GM23338 (cell line): ENCODE measurements at regions not wholly inside any gene's neighbourhood (a gene's known extent, or its start where the extent isn't known, plus 50 kb on each side); places are given as distances from the start of the nearest gene placed in this dataset.

ENCODE experiments used
- ATAC-seq: fragments of 200-7000 bp; cut with Tn5 transposase; 3 replicates; pipeline ENCODE4 v1.9.1; 2020
- DNase-seq: peaks from one replicate; pipeline ENCODE4 v3.0.0-alpha.2; 2015; ENCODE audit warnings: low spot score
- H2AFZ ChIP-seq: fragments of 200-600 bp; sonication (generic); 2 replicates; pipeline ENCODE4 v1.8.0; 2016; ENCODE audit warnings: antibody characterized with exemption, mild to moderate bottlenecking, moderate library complexity
- H3F3A ChIP-seq: fragments of 200-600 bp; sonication (generic); replicated peaks from 2 replicates; pipeline ENCODE4 v1.8.0; 2017; ENCODE audit warnings: antibody characterized with exemption, mixed run types, low read depth
- H3K27ac ChIP-seq: fragments of 200-600 bp; sonication (generic); 2 replicates; pipeline ENCODE4 v1.6.1; 2016; ENCODE audit warnings: low read depth
- H3K27me3 ChIP-seq: fragments of 200-600 bp; sonication (generic); 2 replicates; pipeline ENCODE4 v1.8.0; 2016; ENCODE audit warnings: mild to moderate bottlenecking, mixed run types, moderate library complexity; ENCODE audit not compliant: insufficient read depth
- H3K36me3 ChIP-seq: fragments of 200-600 bp; sonication (generic); 2 replicates; pipeline ENCODE4 v1.8.0; 2016; ENCODE audit warnings: mild to moderate bottlenecking; ENCODE audit not compliant: insufficient read depth
- H3K4me1 ChIP-seq: fragments of 200-600 bp; sonication (generic); 2 replicates; pipeline ENCODE4 v1.8.0; 2016; ENCODE audit warnings: mild to moderate bottlenecking, moderate library complexity; ENCODE audit not compliant: insufficient read depth
- H3K4me2 ChIP-seq: fragments of 200-600 bp; sonication (generic); 2 replicates; pipeline ENCODE4 v1.7.1; 2017; ENCODE audit warnings: mixed run types
- H3K4me3 ChIP-seq: fragments of 200-600 bp; sonication (generic); 2 replicates; pipeline ENCODE4 v1.6.1; 2016; ENCODE audit warnings: mixed run types
- H3K79me2 ChIP-seq: fragments of 200-600 bp; sonication (generic); replicated peaks from 2 replicates; pipeline ENCODE4 v1.8.0; 2017; ENCODE audit warnings: mild to moderate bottlenecking; ENCODE audit not compliant: insufficient read depth
- H3K9me2 ChIP-seq: fragments of 200-600 bp; sonication (generic); 2 replicates; pipeline ENCODE4 v1.8.0; 2017; ENCODE audit not compliant: insufficient read depth
- H4K20me1 ChIP-seq: fragments of 200-600 bp; sonication (generic); replicated peaks from 2 replicates; pipeline ENCODE4 v1.8.0; 2017; ENCODE audit warnings: mild to moderate bottlenecking; ENCODE audit not compliant: insufficient read depth
- H3K27ac Mint-ChIP-seq: 2 replicates; pipeline ENCODE4 v1.8.0; 2020; ENCODE audit warnings: inconsistent platforms, mild to moderate bottlenecking, moderate library complexity, mixed read lengths
- H3K27me3 Mint-ChIP-seq: 3 replicates; pipeline ENCODE4 v1.8.0; 2022; ENCODE audit warnings: low read depth, mild to moderate bottlenecking, moderate library complexity, mixed read lengths, inconsistent platforms; ENCODE audit not compliant: insufficient read depth, poor library complexity
- H3K36me3 Mint-ChIP-seq: 3 replicates; pipeline ENCODE4 v1.8.0; 2021; ENCODE audit warnings: low read depth, mild to moderate bottlenecking, inconsistent platforms, moderate library complexity, mixed read lengths
- H3K4me1 Mint-ChIP-seq: 3 replicates; pipeline ENCODE4 v1.8.0; 2020; ENCODE audit warnings: mild to moderate bottlenecking, inconsistent platforms, mixed read lengths
- H3K4me3 Mint-ChIP-seq: 3 replicates; pipeline ENCODE4 v1.8.0; 2021; ENCODE audit warnings: moderate library complexity, mild to moderate bottlenecking, inconsistent platforms, mixed read lengths
- H3K9me3 Mint-ChIP-seq: 3 replicates; pipeline ENCODE4 v1.8.0; 2020; ENCODE audit warnings: moderate library complexity, mild to moderate bottlenecking, inconsistent platforms, mixed read lengths
- CREB1 ChIP-seq: fragments of 250-450 bp; sonication (Bioruptor Pico); IDR thresholded peaks from 2 replicates; pipeline ENCODE4 v1.5.0; 2020; ENCODE audit warnings: low read depth, mild to moderate bottlenecking, moderate library complexity
- JUNB ChIP-seq: IDR thresholded peaks from one replicate; pipeline ENCODE4 v1.6.1; 2016; ENCODE audit warnings: antibody characterized with exemption; ENCODE audit not compliant: unreplicated experiment
- NANOG ChIP-seq: IDR thresholded peaks from 2 replicates; pipeline ENCODE4 v1.6.1; 2016; ENCODE audit warnings: antibody characterized with exemption, borderline replicate concordance
- POLR2AphosphoS5 ChIP-seq: IDR thresholded peaks from 2 replicates; pipeline ENCODE4 v1.6.1; 2016; ENCODE audit warnings: antibody characterized with exemption, low read depth
- REST ChIP-seq: IDR thresholded peaks from one replicate; pipeline ENCODE4 v1.6.1; 2018; ENCODE audit warnings: antibody characterized with exemption; ENCODE audit not compliant: unreplicated experiment
- STAT1 ChIP-seq: IDR thresholded peaks from one replicate; pipeline ENCODE4 v1.6.1; 2016; ENCODE audit warnings: antibody characterized with exemption; ENCODE audit not compliant: unreplicated experiment
- ZNF114 ChIP-seq: fragments of 250-450 bp; sonication (Bioruptor Pico); IDR thresholded peaks from 2 replicates; pipeline ENCODE4 v1.5.0; 2020; ENCODE audit warnings: mild to moderate bottlenecking, moderate library complexity
- TF ChIP-seq, protein P1 (sequence below): IDR thresholded peaks from 2 replicates; pipeline ENCODE4 v1.6.1; 2016; ENCODE audit warnings: antibody characterized with exemption
- TF ChIP-seq, protein P2 (sequence below), 2 experiments: fragments of 200-600 bp in 1 of 2; sonication (generic) in 1 of 2; conservative IDR thresholded peaks; 2 replicates each; pipeline versions ENCODE4 v1.5.1 to v1.6.1; 2016 to 2017; ENCODE audit warnings: antibody characterized with exemption in 2 of 2, low read depth in 2 of 2, mild to moderate bottlenecking in 2 of 2, moderate library complexity in 1 of 2
- TF ChIP-seq, protein P3 (sequence below): fragments of 250-450 bp; sonication (Bioruptor Pico); IDR thresholded peaks from 2 replicates; pipeline ENCODE4 v1.5.0; 2020; ENCODE audit warnings: mild to moderate bottlenecking, moderate library complexity

- ATAC-seq (no peak), DNase-seq (no peak)
- Histone ChIP-seq H3K9me2 (peaks cover 19% of the 10 kb centered on the region; the same call in 1 of the 2 replicates), H3K4me1 (peaks cover 5% of the 10 kb centered on the region; the same call in 1 of the 2 replicates), H3F3A (no peaks in the 10 kb centered on the region), H3K36me3 (no peaks in the 10 kb centered on the region), H3K79me2 (no peaks in the 10 kb centered on the region), H3K27ac (no peak overlapping the region), H2AFZ (no peak overlapping the region), H3K27me3 (no peaks in the 10 kb centered on the region), H3K4me3 (no peak overlapping the region), H3K4me2 (no peak overlapping the region), H4K20me1 (no peaks in the 10 kb centered on the region)
- H3K27me3 Mint-ChIP-seq, result peaks cover 1% of the 10 kb centered on the region
- no peak overlapping the region for H3K4me3 Mint-ChIP-seq
- H3K9me3 Mint-ChIP-seq, result no peaks in the 10 kb centered on the region
- H3K27ac Mint-ChIP-seq, result no peak overlapping the region
- H3K4me1 Mint-ChIP-seq, result peaks cover 4% of the 10 kb centered on the region; the same call in 1 of the 3 replicates
- TF ChIP-seq ZNF114 (CRISPR knock-in tag), result no peak
- TF ChIP-seq, protein P1, sequence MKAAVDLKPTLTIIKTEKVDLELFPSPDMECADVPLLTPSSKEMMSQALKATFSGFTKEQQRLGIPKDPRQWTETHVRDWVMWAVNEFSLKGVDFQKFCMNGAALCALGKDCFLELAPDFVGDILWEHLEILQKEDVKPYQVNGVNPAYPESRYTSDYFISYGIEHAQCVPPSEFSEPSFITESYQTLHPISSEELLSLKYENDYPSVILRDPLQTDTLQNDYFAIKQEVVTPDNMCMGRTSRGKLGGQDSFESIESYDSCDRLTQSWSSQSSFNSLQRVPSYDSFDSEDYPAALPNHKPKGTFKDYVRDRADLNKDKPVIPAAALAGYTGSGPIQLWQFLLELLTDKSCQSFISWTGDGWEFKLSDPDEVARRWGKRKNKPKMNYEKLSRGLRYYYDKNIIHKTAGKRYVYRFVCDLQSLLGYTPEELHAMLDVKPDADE, result no peak
- TF ChIP-seq STAT1, result no peak
- TF ChIP-seq REST, result no peak
- no peaks in the 10 kb centered on the region for H3K36me3 Mint-ChIP-seq
Observed at GRCh38 chr10:88059190-88059589, 195.8 kb downstream of the PTEN start.

DNA sequence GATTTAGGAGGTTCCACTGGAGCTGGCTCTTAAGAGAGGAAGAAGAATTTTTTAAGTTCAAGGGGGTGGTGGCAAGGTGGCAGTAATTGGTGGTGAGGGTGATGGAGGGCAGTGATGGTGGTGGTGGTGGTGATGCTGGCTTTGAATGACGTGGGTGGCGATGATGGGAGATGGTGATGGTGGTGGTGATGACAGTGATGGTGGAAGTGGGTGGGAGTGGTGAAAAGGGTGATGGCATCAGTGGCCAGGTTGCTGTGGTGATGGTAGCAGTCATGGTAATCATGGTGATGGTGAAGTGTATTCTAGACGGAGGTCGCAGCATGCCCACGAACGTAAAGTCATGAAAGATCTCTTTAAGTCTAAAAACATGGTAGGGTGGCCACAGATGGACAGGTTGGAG is 197.3 kb downstream of the PTEN start:
- DNase-seq (no peak), ATAC-seq (no peak)
- H3F3A ChIP-seq, result no peaks in the 10 kb centered on the region
- H3K27ac Mint-ChIP-seq, result no peak overlapping the region
- no peak overlapping the region for H3K4me3 ChIP-seq
- no peaks in the 10 kb centered on the region for H3K36me3 Mint-ChIP-seq
- peaks cover 5% of the 10 kb centered on the region; the same call in 1 of the 2 replicates for H3K4me1 ChIP-seq
- H3K27me3 ChIP-seq, result no peaks in the 10 kb centered on the region
- H3K36me3 ChIP-seq, result no peaks in the 10 kb centered on the region
- H3K9me3 Mint-ChIP-seq, result no peaks in the 10 kb centered on the region
- H3K4me3 Mint-ChIP-seq, result no peak overlapping the region
- H3K27ac ChIP-seq, result no peak overlapping the region
- H3K4me2 ChIP-seq, result no peak overlapping the region
- H3K4me1 Mint-ChIP-seq, result peaks cover 4% of the 10 kb centered on the region; the same call in 1 of the 3 replicates
- H4K20me1 ChIP-seq, result no peaks in the 10 kb centered on the region
- peaks cover 19% of the 10 kb centered on the region; the same call in 1 of the 2 replicates for H3K9me2 ChIP-seq
- H3K79me2 ChIP-seq, result no peaks in the 10 kb centered on the region
- peaks cover 1% of the 10 kb centered on the region for H3K27me3 Mint-ChIP-seq
- H2AFZ ChIP-seq, result no peak overlapping the region
- TF ChIP-seq, protein P2, sequence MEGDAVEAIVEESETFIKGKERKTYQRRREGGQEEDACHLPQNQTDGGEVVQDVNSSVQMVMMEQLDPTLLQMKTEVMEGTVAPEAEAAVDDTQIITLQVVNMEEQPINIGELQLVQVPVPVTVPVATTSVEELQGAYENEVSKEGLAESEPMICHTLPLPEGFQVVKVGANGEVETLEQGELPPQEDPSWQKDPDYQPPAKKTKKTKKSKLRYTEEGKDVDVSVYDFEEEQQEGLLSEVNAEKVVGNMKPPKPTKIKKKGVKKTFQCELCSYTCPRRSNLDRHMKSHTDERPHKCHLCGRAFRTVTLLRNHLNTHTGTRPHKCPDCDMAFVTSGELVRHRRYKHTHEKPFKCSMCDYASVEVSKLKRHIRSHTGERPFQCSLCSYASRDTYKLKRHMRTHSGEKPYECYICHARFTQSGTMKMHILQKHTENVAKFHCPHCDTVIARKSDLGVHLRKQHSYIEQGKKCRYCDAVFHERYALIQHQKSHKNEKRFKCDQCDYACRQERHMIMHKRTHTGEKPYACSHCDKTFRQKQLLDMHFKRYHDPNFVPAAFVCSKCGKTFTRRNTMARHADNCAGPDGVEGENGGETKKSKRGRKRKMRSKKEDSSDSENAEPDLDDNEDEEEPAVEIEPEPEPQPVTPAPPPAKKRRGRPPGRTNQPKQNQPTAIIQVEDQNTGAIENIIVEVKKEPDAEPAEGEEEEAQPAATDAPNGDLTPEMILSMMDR (conservative IDR thresholded peaks at IDR 0.05; ENCODE audit: low read depth in 2 of 2), result no peak
- TF ChIP-seq CREB1 (no peak), JUNB (no peak), NANOG (no peak), POLR2AphosphoS5 (no peak), STAT1 (no peak)
- TF ChIP-seq, protein P3, sequence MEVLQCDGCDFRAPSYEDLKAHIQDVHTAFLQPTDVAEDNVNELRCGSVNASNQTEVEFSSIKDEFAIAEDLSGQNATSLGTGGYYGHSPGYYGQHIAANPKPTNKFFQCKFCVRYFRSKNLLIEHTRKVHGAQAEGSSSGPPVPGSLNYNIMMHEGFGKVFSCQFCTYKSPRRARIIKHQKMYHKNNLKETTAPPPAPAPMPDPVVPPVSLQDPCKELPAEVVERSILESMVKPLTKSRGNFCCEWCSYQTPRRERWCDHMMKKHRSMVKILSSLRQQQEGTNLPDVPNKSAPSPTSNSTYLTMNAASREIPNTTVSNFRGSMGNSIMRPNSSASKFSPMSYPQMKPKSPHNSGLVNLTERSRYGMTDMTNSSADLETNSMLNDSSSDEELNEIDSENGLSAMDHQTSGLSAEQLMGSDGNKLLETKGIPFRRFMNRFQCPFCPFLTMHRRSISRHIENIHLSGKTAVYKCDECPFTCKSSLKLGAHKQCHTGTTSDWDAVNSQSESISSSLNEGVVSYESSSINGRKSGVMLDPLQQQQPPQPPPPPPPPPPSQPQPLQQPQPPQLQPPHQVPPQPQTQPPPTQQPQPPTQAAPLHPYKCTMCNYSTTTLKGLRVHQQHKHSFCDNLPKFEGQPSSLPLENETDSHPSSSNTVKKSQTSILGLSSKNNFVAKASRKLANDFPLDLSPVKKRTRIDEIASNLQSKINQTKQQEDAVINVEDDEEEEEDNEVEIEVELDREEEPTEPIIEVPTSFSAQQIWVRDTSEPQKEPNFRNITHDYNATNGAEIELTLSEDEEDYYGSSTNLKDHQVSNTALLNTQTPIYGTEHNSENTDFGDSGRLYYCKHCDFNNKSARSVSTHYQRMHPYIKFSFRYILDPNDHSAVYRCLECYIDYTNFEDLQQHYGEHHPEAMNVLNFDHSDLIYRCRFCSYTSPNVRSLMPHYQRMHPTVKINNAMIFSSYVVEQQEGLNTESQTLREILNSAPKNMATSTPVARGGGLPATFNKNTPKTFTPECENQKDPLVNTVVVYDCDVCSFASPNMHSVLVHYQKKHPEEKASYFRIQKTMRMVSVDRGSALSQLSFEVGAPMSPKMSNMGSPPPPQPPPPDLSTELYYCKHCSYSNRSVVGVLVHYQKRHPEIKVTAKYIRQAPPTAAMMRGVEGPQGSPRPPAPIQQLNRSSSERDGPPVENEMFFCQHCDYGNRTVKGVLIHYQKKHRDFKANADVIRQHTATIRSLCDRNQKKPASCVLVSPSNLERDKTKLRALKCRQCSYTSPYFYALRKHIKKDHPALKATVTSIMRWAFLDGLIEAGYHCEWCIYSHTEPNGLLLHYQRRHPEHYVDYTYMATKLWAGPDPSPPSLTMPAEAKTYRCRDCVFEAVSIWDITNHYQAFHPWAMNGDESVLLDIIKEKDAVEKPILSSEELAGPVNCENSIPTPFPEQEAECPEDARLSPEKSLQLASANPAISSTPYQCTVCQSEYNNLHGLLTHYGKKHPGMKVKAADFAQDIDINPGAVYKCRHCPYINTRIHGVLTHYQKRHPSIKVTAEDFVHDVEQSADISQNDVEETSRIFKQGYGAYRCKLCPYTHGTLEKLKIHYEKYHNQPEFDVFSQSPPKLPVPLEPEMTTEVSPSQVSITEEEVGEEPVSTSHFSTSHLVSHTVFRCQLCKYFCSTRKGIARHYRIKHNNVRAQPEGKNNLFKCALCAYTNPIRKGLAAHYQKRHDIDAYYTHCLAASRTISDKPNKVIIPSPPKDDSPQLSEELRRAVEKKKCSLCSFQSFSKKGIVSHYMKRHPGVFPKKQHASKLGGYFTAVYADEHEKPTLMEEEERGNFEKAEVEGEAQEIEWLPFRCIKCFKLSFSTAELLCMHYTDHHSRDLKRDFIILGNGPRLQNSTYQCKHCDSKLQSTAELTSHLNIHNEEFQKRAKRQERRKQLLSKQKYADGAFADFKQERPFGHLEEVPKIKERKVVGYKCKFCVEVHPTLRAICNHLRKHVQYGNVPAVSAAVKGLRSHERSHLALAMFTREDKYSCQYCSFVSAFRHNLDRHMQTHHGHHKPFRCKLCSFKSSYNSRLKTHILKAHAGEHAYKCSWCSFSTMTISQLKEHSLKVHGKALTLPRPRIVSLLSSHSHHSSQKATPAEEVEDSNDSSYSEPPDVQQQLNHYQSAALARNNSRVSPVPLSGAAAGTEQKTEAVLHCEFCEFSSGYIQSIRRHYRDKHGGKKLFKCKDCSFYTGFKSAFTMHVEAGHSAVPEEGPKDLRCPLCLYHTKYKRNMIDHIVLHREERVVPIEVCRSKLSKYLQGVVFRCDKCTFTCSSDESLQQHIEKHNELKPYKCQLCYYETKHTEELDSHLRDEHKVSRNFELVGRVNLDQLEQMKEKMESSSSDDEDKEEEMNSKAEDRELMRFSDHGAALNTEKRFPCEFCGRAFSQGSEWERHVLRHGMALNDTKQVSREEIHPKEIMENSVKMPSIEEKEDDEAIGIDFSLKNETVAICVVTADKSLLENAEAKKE, result no peak
